Astrocyte of the cerebellum (primary cell): ENCODE measurements at regions not wholly inside any gene's neighbourhood (a gene's known extent, or its start where the extent isn't known, plus 50 kb on each side); places are given as distances from the start of the nearest gene placed in this dataset.

Experiments
- DNase-seq: peaks from one replicate; pipeline ENCODE4 v3.0.0-alpha.2; 2011; ENCODE audit warnings: low read depth
- H3K4me3 ChIP-seq: 2 replicates; pipeline ENCODE4 v1.5.1; 2011; ENCODE audit warnings: mild to moderate bottlenecking, low read depth, low read length, moderate library complexity
- in situ Hi-C: cut with HindIII; loops from 2 replicates; pipeline ENCODE4 v1.10.0; 2017; ENCODE audit warnings: low sequenced_read_pairs
- TF ChIP-seq, protein P1 (sequence below): IDR thresholded peaks from 2 replicates; pipeline ENCODE4 v1.5.1; 2012; ENCODE audit warnings: low read length, low read depth, moderate library complexity, mild to moderate bottlenecking; ENCODE audit errors: missing control alignments

DNA sequence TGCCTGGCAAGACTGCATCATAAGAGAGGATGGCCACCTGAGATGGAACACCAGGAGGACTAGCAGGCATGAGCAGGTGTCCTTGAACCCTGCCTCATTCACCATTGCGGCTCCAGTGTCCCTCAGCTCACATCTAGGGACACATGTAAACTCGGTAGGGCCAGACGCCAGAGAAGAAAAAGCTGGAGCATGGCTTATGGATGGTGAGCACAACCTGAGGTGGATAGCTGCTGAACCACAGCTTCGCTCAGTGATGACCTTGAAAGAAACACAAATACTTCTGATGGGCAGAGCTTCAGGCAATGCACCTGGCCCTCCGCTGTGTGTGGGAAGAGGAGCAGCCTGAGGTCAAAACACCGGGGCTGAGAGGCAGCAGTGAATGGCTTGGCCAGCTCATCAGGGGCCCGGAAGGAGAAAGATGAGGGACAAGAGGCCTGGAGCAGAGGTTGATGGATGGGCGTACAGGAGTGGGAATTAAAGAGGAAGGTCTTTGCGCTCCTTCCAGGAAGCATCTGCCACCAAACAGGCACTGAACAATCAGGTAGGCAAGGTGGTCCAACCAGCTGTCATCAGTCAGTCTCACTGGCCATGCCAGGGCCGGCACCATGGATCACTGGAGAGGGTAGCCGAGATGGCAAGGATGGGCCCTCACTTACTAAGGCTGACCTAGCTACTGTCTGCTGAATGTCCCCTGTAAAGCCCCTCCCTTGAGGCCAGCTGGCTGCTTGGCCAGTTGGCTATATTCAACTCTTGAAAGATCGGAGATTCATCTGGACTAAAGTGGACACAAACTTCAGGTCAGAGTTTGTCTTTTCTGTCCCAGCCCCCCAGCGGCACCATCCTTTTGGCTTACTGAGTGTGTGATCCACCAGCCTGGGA, 89.7 kb downstream of the MYEOV start:
- in situ Hi-C loops: loop anchor here (10.0 kb wide), 1 partner anchor 81 kb away; no protein-coding TSS in a partner anchor

DNA sequence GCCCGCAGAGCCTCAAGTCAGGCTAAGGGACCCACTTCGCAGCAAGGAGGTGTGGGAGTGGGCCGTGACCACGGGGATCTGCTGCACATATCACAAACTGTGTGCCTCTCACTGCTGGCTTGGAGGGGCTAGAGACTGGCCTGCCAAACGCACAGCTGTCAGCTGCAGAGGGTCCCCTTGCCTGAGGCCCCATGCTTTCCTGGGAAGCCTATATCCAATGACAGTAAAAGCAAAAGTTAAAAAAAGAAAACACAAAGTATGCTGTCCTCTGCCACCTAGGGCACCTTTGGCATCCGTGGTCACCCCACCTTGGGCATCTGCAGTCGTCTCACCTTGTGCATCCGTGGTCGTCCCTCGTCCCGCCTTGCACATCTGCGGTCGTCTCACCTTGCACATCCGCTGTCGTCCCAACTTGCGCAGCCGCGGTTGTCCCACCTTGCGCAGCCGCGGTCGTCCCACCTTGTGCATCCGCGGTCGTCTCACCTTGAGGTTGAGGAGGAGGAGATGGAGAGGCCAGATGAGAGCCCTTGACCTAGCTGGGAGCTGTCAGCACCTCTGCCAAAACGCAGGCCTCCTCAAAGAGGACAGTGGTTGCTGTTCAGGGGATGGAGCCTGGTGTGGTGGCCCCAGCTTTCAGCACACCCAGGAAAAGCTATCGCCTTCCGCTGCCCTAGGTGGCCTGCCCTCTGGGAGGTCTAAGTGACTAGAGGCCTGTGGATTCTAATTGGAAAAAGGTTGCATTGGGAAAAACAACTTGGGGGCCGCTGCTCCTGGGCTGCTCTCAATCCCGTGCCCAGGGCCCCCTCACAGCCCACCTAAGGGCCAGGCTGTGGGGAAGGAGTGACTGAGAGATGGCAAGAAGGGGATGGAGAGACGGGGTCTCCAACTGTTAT, 90.5 kb downstream of the MYEOV start:
- H3K4me3 ChIP-seq: no peak overlapping the region
- in situ Hi-C loops: loop anchor here (10.0 kb wide), 1 partner anchor 80 kb away; no protein-coding TSS in a partner anchor
- TF ChIP-seq, protein P1, sequence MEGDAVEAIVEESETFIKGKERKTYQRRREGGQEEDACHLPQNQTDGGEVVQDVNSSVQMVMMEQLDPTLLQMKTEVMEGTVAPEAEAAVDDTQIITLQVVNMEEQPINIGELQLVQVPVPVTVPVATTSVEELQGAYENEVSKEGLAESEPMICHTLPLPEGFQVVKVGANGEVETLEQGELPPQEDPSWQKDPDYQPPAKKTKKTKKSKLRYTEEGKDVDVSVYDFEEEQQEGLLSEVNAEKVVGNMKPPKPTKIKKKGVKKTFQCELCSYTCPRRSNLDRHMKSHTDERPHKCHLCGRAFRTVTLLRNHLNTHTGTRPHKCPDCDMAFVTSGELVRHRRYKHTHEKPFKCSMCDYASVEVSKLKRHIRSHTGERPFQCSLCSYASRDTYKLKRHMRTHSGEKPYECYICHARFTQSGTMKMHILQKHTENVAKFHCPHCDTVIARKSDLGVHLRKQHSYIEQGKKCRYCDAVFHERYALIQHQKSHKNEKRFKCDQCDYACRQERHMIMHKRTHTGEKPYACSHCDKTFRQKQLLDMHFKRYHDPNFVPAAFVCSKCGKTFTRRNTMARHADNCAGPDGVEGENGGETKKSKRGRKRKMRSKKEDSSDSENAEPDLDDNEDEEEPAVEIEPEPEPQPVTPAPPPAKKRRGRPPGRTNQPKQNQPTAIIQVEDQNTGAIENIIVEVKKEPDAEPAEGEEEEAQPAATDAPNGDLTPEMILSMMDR: no peak
- DNase-seq: no peak

More for the DNA sequence above, 89.7 kb downstream of the MYEOV start:
- no peak overlapping the region for H3K4me3 ChIP-seq
- TF ChIP-seq, protein P1: no peak
- DNase-seq: no peak

DNA sequence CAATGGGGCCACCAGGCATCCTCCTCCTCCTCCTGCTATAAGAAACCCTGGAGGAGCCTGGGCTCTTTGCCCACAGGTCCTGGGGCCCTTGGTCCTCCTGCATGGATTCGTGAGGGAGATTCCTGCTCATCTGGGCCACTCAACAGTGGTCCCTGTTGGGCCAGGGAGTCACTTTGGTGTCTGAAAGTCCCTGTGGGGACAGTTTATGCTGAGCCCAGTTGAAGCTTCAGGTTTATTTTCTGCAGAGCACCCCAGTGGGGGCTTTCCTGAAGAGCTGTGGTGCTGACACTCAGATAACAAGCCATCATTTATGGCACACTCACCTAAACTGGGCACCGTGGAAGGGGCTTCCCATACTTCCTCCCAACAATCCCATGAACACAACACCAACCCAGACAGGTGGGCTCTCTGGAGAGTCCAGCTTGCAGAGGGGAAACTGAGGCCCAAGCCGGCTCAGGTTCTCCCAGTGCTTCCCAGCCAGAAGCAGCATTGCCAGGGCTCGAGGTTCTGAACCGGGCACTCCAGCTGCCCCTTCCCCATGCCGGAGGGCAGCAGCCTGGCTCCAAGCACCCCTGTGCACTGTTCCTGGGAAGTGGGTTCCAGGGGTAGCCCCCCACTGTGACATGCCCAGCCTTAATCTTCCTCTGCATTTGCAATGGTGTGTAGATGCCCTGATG, 91.3 kb downstream of the MYEOV start:
- in situ Hi-C loops: loop anchor here (10.0 kb wide), 1 partner anchor 80 kb away; no protein-coding TSS in a partner anchor
- DNase-seq: no peak
- H3K4me3 ChIP-seq: no peak overlapping the region
- TF ChIP-seq, protein P1: no peak

DNA sequence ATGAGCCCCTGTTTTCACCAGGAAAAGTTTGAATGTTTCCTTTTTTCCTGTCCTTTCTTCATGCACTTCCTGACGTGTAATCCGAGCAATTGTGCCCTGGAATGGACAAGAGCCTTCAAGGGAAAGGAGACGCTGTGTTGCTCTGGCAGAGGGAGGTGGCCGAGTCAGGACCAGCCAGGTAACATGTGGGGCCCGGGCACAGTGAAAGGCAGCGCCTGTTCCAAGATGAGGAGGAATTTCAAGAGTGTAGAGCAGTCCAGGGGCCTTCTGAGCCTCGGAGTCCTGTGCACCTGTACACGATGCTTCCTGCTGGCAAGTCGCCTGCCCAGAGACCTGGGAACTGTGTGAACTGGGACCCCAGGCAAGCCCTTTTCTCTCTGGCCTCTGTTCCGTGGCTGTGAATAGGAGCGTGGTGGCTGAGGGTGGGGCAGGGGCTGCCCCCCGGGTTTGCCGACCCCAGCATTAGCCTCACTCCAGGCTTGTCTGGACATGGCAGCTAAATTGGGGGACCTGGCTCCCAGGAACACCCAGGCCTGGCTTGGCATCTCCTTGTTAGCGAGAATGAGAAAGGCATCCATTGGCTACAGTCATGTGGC, 92.0 kb downstream of the MYEOV start:
- TF ChIP-seq, protein P1: no peak
- no peak overlapping the region for H3K4me3 ChIP-seq
- in situ Hi-C loops: loop anchor here (10.0 kb wide), 1 partner anchor 79 kb away; no protein-coding TSS in a partner anchor
- no peak for DNase-seq

DNA sequence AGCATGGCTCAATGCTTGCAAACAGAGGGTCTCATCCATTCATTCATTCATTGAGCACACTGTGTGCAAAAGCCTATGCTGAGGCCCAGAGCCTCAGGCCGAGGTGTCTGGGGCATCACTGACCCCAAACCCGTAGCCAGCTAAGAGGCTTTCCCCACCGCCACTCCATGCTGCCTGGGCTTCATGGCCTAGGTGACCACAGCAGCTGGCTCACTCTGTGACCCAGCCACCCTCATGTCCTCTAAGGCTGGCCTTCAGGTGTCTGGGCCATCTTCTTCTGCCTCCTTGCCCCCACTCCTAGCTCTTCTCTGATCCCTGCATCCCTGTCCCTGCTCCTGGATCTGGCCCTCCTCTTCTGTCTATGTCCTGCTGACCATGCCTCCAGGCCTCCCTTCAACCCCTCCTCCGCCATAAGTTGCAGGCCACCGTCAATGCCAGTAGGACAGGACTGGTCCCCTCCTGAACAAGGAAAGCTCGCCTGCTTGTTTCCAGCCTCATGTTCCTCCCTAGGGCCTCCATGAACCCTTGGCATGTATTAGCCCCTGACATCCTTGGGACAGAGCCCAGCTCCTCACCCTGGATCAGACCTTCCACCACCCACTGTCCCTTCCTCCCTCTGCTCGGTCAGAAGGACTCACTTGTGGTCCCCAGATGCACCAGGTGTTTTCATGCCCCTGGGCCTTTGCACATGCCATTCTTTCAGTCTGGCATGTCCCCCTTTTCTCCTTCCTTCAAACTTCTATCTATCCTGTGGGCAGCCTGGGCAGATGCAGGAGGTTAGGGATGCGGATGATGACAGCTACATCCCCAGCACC, 92.8 kb downstream of the MYEOV start:
- TF ChIP-seq, protein P1: no peak
- in situ Hi-C loops: loop anchor here (10.0 kb wide), 1 partner anchor 78 kb away; no protein-coding TSS in a partner anchor
- no peak for DNase-seq
- H3K4me3 ChIP-seq: no peak overlapping the region
